Mesendoderm (in vitro differentiated cells): ENCODE measurements at regions not wholly inside any gene's neighbourhood (a gene's known extent, or its start where the extent isn't known, plus 50 kb on each side); places are given as distances from the start of the nearest gene placed in this dataset.
"Not testable (repeated sequence)": the region's sequence is repeated elsewhere in the genome, so short reads cannot be mapped to it uniquely, and the experiment has no call there.

Source experiments
- DNase-seq: peaks from one replicate; pipeline ENCODE4 v3.0.0; 2013
- H2AK5ac ChIP-seq: 2 replicates; pipeline ENCODE4 v1.6.1; 2013; ENCODE audit warnings: low read length, inconsistent platforms
- H2BK120ac ChIP-seq: 2 replicates; pipeline ENCODE4 v1.6.1; 2013; ENCODE audit warnings: low read depth, mild to moderate bottlenecking, low read length, moderate library complexity, mixed read lengths
- H2BK15ac ChIP-seq: replicated peaks from 2 replicates; pipeline ENCODE4 v1.6.1; 2013; ENCODE audit warnings: low read depth, mild to moderate bottlenecking, moderate library complexity
- H2BK5ac ChIP-seq: 2 replicates; pipeline ENCODE4 v1.6.1; 2013; ENCODE audit warnings: low read length, inconsistent platforms
- H3K18ac ChIP-seq: 2 replicates; pipeline ENCODE4 v1.6.1; 2013; ENCODE audit warnings: mild to moderate bottlenecking, low read length, mixed read lengths
- H3K23ac ChIP-seq: one replicate; pipeline ENCODE4 v1.6.1; 2013; ENCODE audit warnings: low read length
- H3K27ac ChIP-seq: 2 replicates; pipeline ENCODE4 v1.5.1; 2013; ENCODE audit warnings: low read depth, mild to moderate bottlenecking, inconsistent platforms, low read length, moderate library complexity
- H3K27me3 ChIP-seq: 2 replicates; pipeline ENCODE4 v1.6.1; 2013; ENCODE audit warnings: low read length, control low read depth, mild to moderate bottlenecking, inconsistent platforms; ENCODE audit not compliant: insufficient read depth, poor library complexity
- H3K36me3 ChIP-seq: 2 replicates; pipeline ENCODE4 v1.6.1; 2013; ENCODE audit warnings: low read length, inconsistent platforms; ENCODE audit not compliant: control insufficient read depth, insufficient read depth
- H3K4ac ChIP-seq: one replicate; pipeline ENCODE4 v1.6.1; 2013; ENCODE audit warnings: low read depth, mild to moderate bottlenecking, low read length, moderate library complexity
- H3K4me1 ChIP-seq: 2 replicates; pipeline ENCODE4 v1.6.1; 2013; ENCODE audit warnings: low read depth, low read length, inconsistent platforms; ENCODE audit not compliant: control insufficient read depth
- H3K4me2 ChIP-seq: 2 replicates; pipeline ENCODE4 v1.6.1; 2013; ENCODE audit warnings: low read length
- H3K4me3 ChIP-seq: 2 replicates; pipeline ENCODE4 v1.5.1; 2013; ENCODE audit warnings: mild to moderate bottlenecking, low read length
- H3K56ac ChIP-seq: one replicate; pipeline ENCODE4 v1.6.1; 2013; ENCODE audit warnings: low read length
- H3K79me1 ChIP-seq: 2 replicates; pipeline ENCODE4 v1.6.1; 2013; ENCODE audit warnings: low read length, inconsistent platforms
- H3K79me2 ChIP-seq: 2 replicates; pipeline ENCODE4 v1.6.1; 2013; ENCODE audit warnings: mild to moderate bottlenecking, low read length; ENCODE audit not compliant: control insufficient read depth, insufficient read depth
- H3K9ac ChIP-seq: 2 replicates; pipeline ENCODE4 v1.6.1; 2013; ENCODE audit warnings: low read length, inconsistent platforms
- H4K5ac ChIP-seq: one replicate; pipeline ENCODE4 v1.6.1; 2013; ENCODE audit warnings: low read length
- H4K8ac ChIP-seq: one replicate; pipeline ENCODE4 v1.6.1; 2013; ENCODE audit warnings: low read depth, mild to moderate bottlenecking, control low read depth, low read length, moderate library complexity
- WGBS: extraction: QIAGEN DNeasy Blood & Tissue Kit; methylation state at CpG from one replicate; pipeline ENCODE4 v1.1.7; 2013; ENCODE audit warnings: low lambda C conversion rate, missing lambda C conversion rate; ENCODE audit not compliant: insufficient coverage; ENCODE audit errors: extremely low coverage; 5-methylcytosine and 5-hydroxymethylcytosine counted together

GRCh38 chr3:145326666-145327065 is 834.3 kb downstream of the PLOD2 start:
- H3K4me3 ChIP-seq: no peak overlapping the region
- no peak overlapping the region for H4K5ac ChIP-seq
- no peak overlapping the region for H3K23ac ChIP-seq
- H2BK5ac ChIP-seq: no peak overlapping the region
- H3K27ac ChIP-seq: no peak overlapping the region
- no peak overlapping the region for H2AK5ac ChIP-seq
- no peak overlapping the region for H3K56ac ChIP-seq
- no peak overlapping the region for H3K18ac ChIP-seq
- no peaks in the 10 kb centered on the region for H3K79me2 ChIP-seq
- H3K9ac ChIP-seq: no peak overlapping the region
- WGBS: no CpG with 5 or more reads among the region's 1 CpG
- H3K27me3 ChIP-seq: no peaks in the 10 kb centered on the region
- H3K4ac ChIP-seq: no peak overlapping the region
- H3K79me1 ChIP-seq: no peaks in the 10 kb centered on the region
- H2BK15ac ChIP-seq: no peak overlapping the region
- H4K8ac ChIP-seq: no peak overlapping the region
- H3K4me2 ChIP-seq: no peak overlapping the region
- no peak overlapping the region for H2BK120ac ChIP-seq
- no peaks in the 10 kb centered on the region for H3K4me1 ChIP-seq
- H3K36me3 ChIP-seq: no peaks in the 10 kb centered on the region
- DNase-seq: no peak

DNA sequence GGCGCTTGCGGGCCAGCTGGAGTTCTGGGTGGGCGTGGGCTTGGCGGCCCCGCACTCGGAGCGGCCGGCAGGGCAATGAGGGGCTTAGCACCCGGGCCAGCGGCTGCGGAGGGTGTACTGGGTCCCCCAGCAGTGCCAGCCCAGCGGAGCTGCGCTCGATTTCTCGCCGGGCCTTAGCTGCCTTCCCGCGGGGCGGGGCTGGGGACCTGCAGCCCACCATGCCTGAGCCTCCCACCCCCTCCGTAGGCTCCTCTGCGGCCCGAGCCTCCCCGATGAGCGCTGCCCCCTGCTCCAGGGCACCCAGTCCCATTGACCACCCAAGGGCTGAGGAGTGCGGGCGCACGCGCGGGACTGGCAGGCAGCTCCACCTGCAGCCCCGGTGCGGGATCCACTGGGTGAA is 827.6 kb downstream of the PLOD2 start:
- H2BK15ac ChIP-seq, H3K36me3 ChIP-seq, H3K27ac ChIP-seq, H3K4ac ChIP-seq, H3K79me2 ChIP-seq, H3K4me2 ChIP-seq, H2BK5ac ChIP-seq, H3K4me1 ChIP-seq, H3K23ac ChIP-seq, H2AK5ac ChIP-seq, H3K27me3 ChIP-seq, H3K18ac ChIP-seq, H3K56ac ChIP-seq, H3K79me1 ChIP-seq, H4K8ac ChIP-seq, H3K4me3 ChIP-seq, H4K5ac ChIP-seq, DNase-seq, H2BK120ac ChIP-seq, H3K9ac ChIP-seq: not testable (repeated sequence)
- WGBS: no CpG with 5 or more reads among the region's 31 CpGs

DNA sequence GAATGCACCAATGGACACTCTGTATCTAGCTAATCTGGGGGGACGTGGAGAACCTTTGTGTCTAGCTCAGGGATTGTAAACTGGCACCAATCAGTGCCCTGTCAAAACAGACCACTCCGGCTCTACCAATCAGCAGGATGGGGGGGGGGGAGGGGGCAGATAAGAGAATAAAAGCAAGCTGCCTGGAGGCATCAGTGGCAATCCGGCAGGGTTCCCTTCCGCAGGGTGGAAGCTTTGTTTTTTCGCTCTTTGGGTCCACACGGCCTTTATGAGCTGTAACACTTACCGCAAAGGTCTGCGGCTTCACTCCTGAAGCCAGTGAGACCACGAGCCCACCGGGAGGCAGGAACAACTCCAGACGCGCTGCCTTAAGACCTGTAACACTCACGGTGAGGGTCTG is 827.1 kb downstream of the PLOD2 start:
- Histone ChIP-seq H3K36me3 (no peaks in the 10 kb centered on the region), H3K27ac (no peak overlapping the region), H4K5ac (no peak overlapping the region), H2BK5ac (no peak overlapping the region), H3K23ac (no peak overlapping the region), H3K18ac (no peak overlapping the region), H2BK120ac (no peak overlapping the region), H3K4me2 (no peak overlapping the region), H3K4ac (no peak overlapping the region), H4K8ac (no peak overlapping the region), H2AK5ac (no peak overlapping the region), H3K9ac (no peak overlapping the region), H2BK15ac (no peak overlapping the region), H3K4me3 (no peak overlapping the region), H3K4me1 (no peaks in the 10 kb centered on the region), H3K79me2 (no peaks in the 10 kb centered on the region), H3K27me3 (no peaks in the 10 kb centered on the region), H3K79me1 (no peaks in the 10 kb centered on the region), H3K56ac (no peak overlapping the region)
- no peak for DNase-seq
- no CpG with 5 or more reads among the region's 13 CpGs for WGBS

- H3K4ac ChIP-seq: no peak overlapping the region
These were observed 805.8 kb downstream of the PLOD2 start for GRCh38 chr3:145355206-145355605.

DNA sequence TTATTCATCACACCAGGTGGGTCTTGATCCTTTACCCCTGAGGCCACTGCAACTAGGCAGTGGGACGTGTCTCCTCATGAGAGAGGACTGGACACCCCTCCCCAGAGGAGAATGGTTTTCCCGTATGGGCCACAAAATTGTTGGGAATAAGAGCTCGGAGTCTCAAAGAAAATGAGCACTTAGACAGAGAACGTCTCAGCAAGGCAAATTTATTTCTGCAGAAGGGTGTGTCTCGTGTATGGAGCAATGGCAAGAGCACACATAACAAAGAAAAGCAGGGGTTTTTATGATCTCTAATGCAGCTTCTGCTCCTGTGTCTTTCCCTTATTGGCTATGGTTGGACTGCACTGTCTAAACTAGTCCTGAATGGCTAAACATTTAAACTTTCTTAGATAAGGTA is 803.5 kb downstream of the PLOD2 start:
- no peak overlapping the region for H3K23ac ChIP-seq
- no peak overlapping the region for H4K8ac ChIP-seq
- no peak overlapping the region for H2BK5ac ChIP-seq
- no peak overlapping the region for H3K4ac ChIP-seq
- H3K18ac ChIP-seq: no peak overlapping the region
- no peak overlapping the region for H3K9ac ChIP-seq
- H2BK120ac ChIP-seq: no peak overlapping the region
- no peak overlapping the region for H2AK5ac ChIP-seq
- H3K27ac ChIP-seq: no peak overlapping the region
- DNase-seq: peak; percentile 28
- WGBS: no CpG with 5 or more reads among the region's 5 CpGs
- H3K79me1 ChIP-seq: no peaks in the 10 kb centered on the region
- no peaks in the 10 kb centered on the region for H3K36me3 ChIP-seq
- no peaks in the 10 kb centered on the region for H3K79me2 ChIP-seq
- no peak overlapping the region for H3K4me3 ChIP-seq
- no peaks in the 10 kb centered on the region for H3K4me1 ChIP-seq
- no peak overlapping the region for H3K56ac ChIP-seq
- H3K4me2 ChIP-seq: no peak overlapping the region
- H2BK15ac ChIP-seq: no peak overlapping the region
- H3K27me3 ChIP-seq: no peaks in the 10 kb centered on the region
- H4K5ac ChIP-seq: no peak overlapping the region

More at GRCh38 chr3:145355206-145355605, 805.8 kb downstream of the PLOD2 start:
- Histone ChIP-seq H3K4me3 (no peak overlapping the region), H3K9ac (no peak overlapping the region), H4K8ac (no peak overlapping the region), H3K36me3 (no peaks in the 10 kb centered on the region), H3K79me1 (no peaks in the 10 kb centered on the region), H2BK15ac (no peak overlapping the region), H3K4me2 (no peak overlapping the region), H3K27me3 (no peaks in the 10 kb centered on the region), H3K56ac (no peak overlapping the region), H2BK120ac (no peak overlapping the region), H3K27ac (no peak overlapping the region), H3K23ac (no peak overlapping the region), H3K79me2 (no peaks in the 10 kb centered on the region), H2AK5ac (no peak overlapping the region), H3K4me1 (no peaks in the 10 kb centered on the region), H4K5ac (no peak overlapping the region), H3K18ac (no peak overlapping the region), H2BK5ac (no peak overlapping the region)
- no CpG with 5 or more reads among the region's 4 CpGs for WGBS
- DNase-seq: peak; percentile 33

DNA sequence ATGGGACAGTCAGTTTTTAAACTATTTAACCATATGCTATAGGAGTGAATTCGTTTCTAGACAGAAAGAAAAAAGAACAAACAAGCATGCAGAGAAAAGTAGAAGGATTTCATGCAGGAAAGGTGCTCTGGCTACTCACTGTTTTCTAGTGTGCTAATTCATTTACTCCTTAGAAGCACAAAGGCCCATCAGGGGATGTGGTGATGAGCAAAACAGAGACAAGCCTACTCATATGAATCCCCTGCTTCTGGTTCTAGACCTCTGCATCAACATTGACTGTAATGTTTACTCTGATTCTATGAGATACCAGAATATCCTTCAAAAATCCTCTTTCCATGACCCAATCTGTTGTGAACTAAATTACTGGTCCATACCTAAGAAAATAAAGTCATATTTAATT is 801.9 kb downstream of the PLOD2 start:
- no peak for DNase-seq
- H3K79me2 ChIP-seq: no peaks in the 10 kb centered on the region
- WGBS: no CpG with 5 or more reads among the region's 1 CpG
- H3K9ac ChIP-seq: no peak overlapping the region
- H3K27ac ChIP-seq: no peak overlapping the region
- no peaks in the 10 kb centered on the region for H3K36me3 ChIP-seq
- H3K23ac ChIP-seq: no peak overlapping the region
- no peak overlapping the region for H4K8ac ChIP-seq
- H3K27me3 ChIP-seq: no peaks in the 10 kb centered on the region
- no peak overlapping the region for H3K56ac ChIP-seq
- no peak overlapping the region for H3K18ac ChIP-seq
- no peak overlapping the region for H2BK15ac ChIP-seq
- H4K5ac ChIP-seq: no peak overlapping the region
- H3K4me1 ChIP-seq: no peaks in the 10 kb centered on the region
- no peak overlapping the region for H3K4ac ChIP-seq
- H3K4me2 ChIP-seq: no peak overlapping the region
- no peak overlapping the region for H3K4me3 ChIP-seq
- H2BK120ac ChIP-seq: no peak overlapping the region
- H3K79me1 ChIP-seq: no peaks in the 10 kb centered on the region
- H2AK5ac ChIP-seq: no peak overlapping the region
- no peak overlapping the region for H2BK5ac ChIP-seq
